Vagina (tissue), 2 donors: ENCODE measurements at regions not wholly inside any gene's neighbourhood (a gene's known extent, or its start where the extent isn't known, plus 50 kb on each side); places are given as distances from the start of the nearest gene placed in this dataset.

Source experiments
- DNase-seq, 2 donors: peaks; one replicate each; pipeline ENCODE4 v3.0.0-alpha.2; 2017; ENCODE audit errors: extremely low spot score in 2 of 2
- H3K27ac ChIP-seq: fragments of 200-600 bp; sonication (generic); one replicate; pipeline ENCODE4 v1.5.1; 2019
- H3K27me3 ChIP-seq: fragments of 200-600 bp; sonication (generic); one replicate; pipeline ENCODE4 v1.5.1; 2019
- H3K36me3 ChIP-seq, 2 donors: fragments of 200-600 bp; sonication (generic); one replicate each; pipeline ENCODE4 v1.5.1; 2017 to 2019
- H3K4me1 ChIP-seq: fragments of 200-600 bp; sonication (generic); one replicate; pipeline ENCODE4 v1.5.1; 2019
- H3K4me3 ChIP-seq, 2 donors: fragments of 200-600 bp; sonication (generic); 1 replicate in 1 of 2; 2 replicates in 1 of 2; pipeline ENCODE4 v1.5.1; 2016 to 2019
- H3K9me3 ChIP-seq: fragments of 200-600 bp; sonication (generic); one replicate; pipeline ENCODE4 v1.5.1; 2019
- POLR2A ChIP-seq, 2 donors: fragments of 450-650 bp; IDR thresholded peaks; one replicate each; pipeline ENCODE4 v1.6.1; 2017; ENCODE audit warnings: antibody characterized with exemption in 2 of 2, mild to moderate bottlenecking in 2 of 2, moderate library complexity in 2 of 2
- POLR2AphosphoS5 ChIP-seq, 2 donors: sonication (generic); formaldehyde crosslinking; IDR thresholded peaks; one replicate each; pipeline ENCODE4 v1.9.0; 2017; ENCODE audit warnings: antibody characterized with exemption in 2 of 2, mild to moderate bottlenecking in 2 of 2, low read depth in 1 of 2; ENCODE audit not compliant: insufficient read depth in 1 of 2
- intact Hi-C: fragments of 100-400 bp; cut with DNase I; formaldehyde crosslinking; loops from one replicate; pipeline ENCODE4 v1.15.1; 2023
- TF ChIP-seq, protein P1 (sequence below), 3 experiments: fragments of 450-650 bp in 2 of 3; fragments of 200-600 bp in 1 of 3; sonication (generic) in 1 of 3; IDR thresholded peaks; one replicate each; pipeline ENCODE4 v1.5.1; 2017 to 2019; ENCODE audit warnings: antibody characterized with exemption in 3 of 3, mild to moderate bottlenecking in 2 of 3, moderate library complexity in 2 of 3

DNA sequence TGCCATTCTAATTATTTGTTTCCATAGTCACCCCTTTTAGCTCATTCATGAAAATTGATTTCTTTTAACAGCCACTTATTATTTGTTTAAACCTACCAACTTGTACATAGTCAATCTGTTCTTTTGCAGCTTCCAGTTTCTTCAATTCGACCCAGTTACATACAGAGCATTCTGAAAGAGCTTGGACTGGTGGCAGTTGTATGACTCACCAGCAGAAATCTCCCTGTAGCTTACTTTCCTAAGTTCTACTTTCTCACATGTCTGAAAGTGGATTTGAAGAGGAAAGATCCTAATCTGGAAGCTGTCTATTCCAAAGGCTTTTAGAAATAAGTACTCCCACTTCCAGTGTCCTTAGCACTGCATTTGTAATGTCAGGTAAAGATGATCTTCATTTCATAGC, 447.9 kb downstream of the HTR1B start:
- no peak for DNase-seq
- Histone ChIP-seq H3K9me3 (no peaks in the 10 kb centered on the region), H3K36me3 (no peaks in the 10 kb centered on the region), H3K27me3 (no peaks in the 10 kb centered on the region), H3K27ac (no peak overlapping the region), H3K4me3 (no peak overlapping the region), H3K4me1 (no peaks in the 10 kb centered on the region)
- TF ChIP-seq POLR2A (IDR thresholded peaks at IDR 0.05) (no peak), POLR2AphosphoS5 (IDR thresholded peaks at IDR 0.05; ENCODE audit: insufficient read depth in 1 of 2, low read depth in 1 of 2) (no peak)
- TF ChIP-seq, protein P1, sequence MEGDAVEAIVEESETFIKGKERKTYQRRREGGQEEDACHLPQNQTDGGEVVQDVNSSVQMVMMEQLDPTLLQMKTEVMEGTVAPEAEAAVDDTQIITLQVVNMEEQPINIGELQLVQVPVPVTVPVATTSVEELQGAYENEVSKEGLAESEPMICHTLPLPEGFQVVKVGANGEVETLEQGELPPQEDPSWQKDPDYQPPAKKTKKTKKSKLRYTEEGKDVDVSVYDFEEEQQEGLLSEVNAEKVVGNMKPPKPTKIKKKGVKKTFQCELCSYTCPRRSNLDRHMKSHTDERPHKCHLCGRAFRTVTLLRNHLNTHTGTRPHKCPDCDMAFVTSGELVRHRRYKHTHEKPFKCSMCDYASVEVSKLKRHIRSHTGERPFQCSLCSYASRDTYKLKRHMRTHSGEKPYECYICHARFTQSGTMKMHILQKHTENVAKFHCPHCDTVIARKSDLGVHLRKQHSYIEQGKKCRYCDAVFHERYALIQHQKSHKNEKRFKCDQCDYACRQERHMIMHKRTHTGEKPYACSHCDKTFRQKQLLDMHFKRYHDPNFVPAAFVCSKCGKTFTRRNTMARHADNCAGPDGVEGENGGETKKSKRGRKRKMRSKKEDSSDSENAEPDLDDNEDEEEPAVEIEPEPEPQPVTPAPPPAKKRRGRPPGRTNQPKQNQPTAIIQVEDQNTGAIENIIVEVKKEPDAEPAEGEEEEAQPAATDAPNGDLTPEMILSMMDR (IDR thresholded peaks at IDR 0.05), result no peak
- intact Hi-C loops, result no loop called here

DNA sequence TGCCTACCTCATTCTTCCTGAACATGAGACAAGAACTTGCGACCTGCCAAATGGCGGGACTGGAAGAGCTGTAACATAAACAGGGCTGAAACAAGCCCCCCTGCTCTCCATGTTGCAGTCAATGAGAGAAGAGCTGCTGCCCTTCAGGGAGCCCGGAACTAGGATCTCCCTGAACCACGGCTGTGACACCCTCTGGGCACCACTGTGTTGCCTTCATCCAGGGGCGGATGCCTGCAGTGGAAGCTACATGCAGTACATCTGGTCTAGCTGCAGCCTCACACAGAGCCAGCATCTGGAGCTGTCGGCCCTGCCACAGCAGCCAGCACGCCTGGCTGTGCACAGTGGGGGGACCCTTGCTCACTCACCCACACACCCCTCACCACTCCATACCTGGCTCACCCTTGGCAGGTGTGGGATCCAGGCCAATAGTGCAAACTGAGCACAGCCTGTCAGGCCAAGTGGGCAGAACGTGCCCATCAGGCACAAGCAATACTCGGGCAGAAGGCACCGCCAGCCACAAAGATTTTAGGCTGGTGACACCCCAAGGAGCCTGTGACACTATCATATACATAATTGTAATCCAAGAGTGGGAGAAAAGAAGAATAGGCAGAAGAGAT, 451.3 kb downstream of the HTR1B start:
- Histone ChIP-seq H3K9me3 (no peaks in the 10 kb centered on the region), H3K27ac (no peak overlapping the region), H3K36me3 (no peaks in the 10 kb centered on the region), H3K4me3 (no peak overlapping the region), H3K27me3 (no peaks in the 10 kb centered on the region), H3K4me1 (no peaks in the 10 kb centered on the region)
- no peak for TF ChIP-seq POLR2A (IDR thresholded peaks at IDR 0.05)
- no peak for TF ChIP-seq POLR2AphosphoS5 (IDR thresholded peaks at IDR 0.05; ENCODE audit: insufficient read depth in 1 of 2, low read depth in 1 of 2)
- TF ChIP-seq, protein P1 (IDR thresholded peaks at IDR 0.05), result no peak
- DNase-seq, result no peak
- intact Hi-C loops, result no loop called here

DNA sequence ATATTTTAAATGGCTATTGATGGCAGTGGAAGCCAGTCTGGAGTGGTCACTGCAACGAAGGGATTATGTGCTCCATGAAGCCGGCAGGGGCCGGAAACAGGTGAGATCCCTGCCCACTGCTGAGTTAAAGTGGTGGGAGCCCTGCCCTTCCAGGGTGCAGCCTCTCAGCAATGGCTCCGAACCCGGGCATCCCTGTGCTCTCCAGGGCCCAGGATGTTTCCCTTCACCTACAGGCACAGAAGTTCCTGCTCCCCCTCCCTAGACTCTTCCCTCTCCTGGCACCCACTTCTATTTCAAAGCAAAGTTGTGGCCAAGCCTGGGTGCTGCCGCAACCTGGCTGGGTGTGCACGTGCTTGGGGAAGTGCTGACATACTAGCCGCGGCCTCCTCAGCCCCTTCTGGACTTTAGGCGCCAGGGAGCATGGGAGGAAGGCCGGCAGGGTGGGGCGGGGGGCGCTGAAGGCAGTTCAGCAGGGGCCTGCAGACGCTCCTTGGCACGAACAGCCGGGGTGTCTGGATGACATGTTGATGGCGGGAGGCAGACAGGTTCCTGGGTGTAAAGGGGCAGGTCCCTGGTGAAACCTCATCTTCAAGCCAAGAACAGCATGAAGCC, 452.3 kb downstream of the HTR1B start:
- Histone ChIP-seq H3K36me3 (no peaks in the 10 kb centered on the region), H3K4me3 (no peak overlapping the region), H3K4me1 (no peaks in the 10 kb centered on the region), H3K9me3 (no peaks in the 10 kb centered on the region), H3K27ac (no peak overlapping the region), H3K27me3 (no peaks in the 10 kb centered on the region)
- intact Hi-C loops, result no loop called here
- TF ChIP-seq, protein P1 (IDR thresholded peaks at IDR 0.05), result no peak
- no peak for TF ChIP-seq POLR2AphosphoS5 (IDR thresholded peaks at IDR 0.05; ENCODE audit: insufficient read depth in 1 of 2, low read depth in 1 of 2)
- no peak for TF ChIP-seq POLR2A (IDR thresholded peaks at IDR 0.05)
- DNase-seq, result no peak

DNA sequence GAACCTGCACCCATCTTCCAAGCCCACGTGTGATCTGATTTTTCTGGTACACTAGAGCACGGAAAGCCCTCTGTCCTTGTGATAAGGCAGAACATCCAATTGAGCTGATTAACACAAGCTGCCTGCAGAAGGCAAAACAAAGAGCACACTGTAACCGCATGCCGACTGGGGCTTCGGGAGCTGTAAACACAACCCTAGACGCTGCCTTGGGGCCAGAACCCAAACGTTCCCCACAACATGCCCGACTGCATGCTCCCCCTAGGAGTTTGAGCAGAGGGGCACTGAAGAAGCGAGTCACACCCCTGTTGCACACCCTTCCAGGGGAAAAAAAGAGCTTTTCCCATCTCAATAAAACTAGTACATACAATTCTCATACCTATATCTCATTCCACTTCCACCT, 470.7 kb downstream of the HTR1B start:
- intact Hi-C loops, result no loop called here
- no peak for TF ChIP-seq POLR2AphosphoS5 (IDR thresholded peaks at IDR 0.05; ENCODE audit: insufficient read depth in 1 of 2, low read depth in 1 of 2)
- TF ChIP-seq POLR2A (IDR thresholded peaks at IDR 0.05), result no peak
- TF ChIP-seq, protein P1 (IDR thresholded peaks at IDR 0.05), result no peak
- Histone ChIP-seq H3K36me3 (no peaks in the 10 kb centered on the region), H3K27me3 (no peaks in the 10 kb centered on the region), H3K4me1 (no peaks in the 10 kb centered on the region), H3K4me3 (no peak overlapping the region), H3K9me3 (no peaks in the 10 kb centered on the region), H3K27ac (no peak overlapping the region)
- DNase-seq, result no peak

DNA sequence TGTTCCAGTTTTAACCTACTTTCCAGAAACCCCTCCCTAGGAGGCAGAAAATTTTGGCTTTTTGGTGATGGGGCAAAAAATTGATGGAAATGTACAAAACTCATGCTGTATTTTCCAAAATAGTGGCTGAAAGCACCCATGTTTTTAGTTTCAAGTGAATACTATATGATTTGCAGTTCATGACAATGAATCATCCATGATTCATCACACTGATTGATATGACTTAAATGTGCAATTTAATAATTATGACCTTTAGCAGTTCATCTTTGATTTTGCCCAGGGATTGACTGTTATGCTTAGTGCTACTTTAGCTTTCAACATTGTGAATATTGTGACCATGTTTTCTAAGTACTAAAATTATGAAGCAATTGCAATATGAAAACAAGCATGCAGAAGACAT, 478.7 kb downstream of the HTR1B start:
- no peak for DNase-seq
- TF ChIP-seq, protein P1 (IDR thresholded peaks at IDR 0.05), result no peak
- TF ChIP-seq POLR2A (IDR thresholded peaks at IDR 0.05) (no peak), POLR2AphosphoS5 (IDR thresholded peaks at IDR 0.05; ENCODE audit: insufficient read depth in 1 of 2, low read depth in 1 of 2) (no peak)
- no peak overlapping the region for H3K27ac ChIP-seq

More for the DNA sequence above, 478.7 kb downstream of the HTR1B start:
- Histone ChIP-seq H3K27me3 (no peaks in the 10 kb centered on the region), H3K36me3 (no peaks in the 10 kb centered on the region), H3K4me3 (no peak overlapping the region), H3K4me1 (no peaks in the 10 kb centered on the region), H3K9me3 (no peaks in the 10 kb centered on the region)
- intact Hi-C loops, result no loop called here
